Mammary epithelial cell (primary cell): ENCODE measurements at regions not wholly inside any gene's neighbourhood (a gene's known extent, or its start where the extent isn't known, plus 50 kb on each side); places are given as distances from the start of the nearest gene placed in this dataset.

Experiments used
- EZH2 ChIP-seq: IDR thresholded peaks from 2 replicates; pipeline ENCODE4 v1.6.1; 2012; ENCODE audit warnings: low read length, inconsistent platforms, borderline replicate concordance
- TF ChIP-seq, protein P1 (sequence below), 2 donors: IDR thresholded peaks in 1 of 2; conservative IDR thresholded peaks in 1 of 2; 2 replicates each; pipeline ENCODE4 v1.5.1; 2011 to 2012; ENCODE audit warnings: inconsistent platforms in 2 of 2, low read length in 2 of 2, mild to moderate bottlenecking in 2 of 2, control low read depth in 1 of 2, low read depth in 1 of 2; ENCODE audit not compliant: insufficient read depth in 1 of 2; ENCODE audit errors: extremely low read depth in 1 of 2

DNA sequence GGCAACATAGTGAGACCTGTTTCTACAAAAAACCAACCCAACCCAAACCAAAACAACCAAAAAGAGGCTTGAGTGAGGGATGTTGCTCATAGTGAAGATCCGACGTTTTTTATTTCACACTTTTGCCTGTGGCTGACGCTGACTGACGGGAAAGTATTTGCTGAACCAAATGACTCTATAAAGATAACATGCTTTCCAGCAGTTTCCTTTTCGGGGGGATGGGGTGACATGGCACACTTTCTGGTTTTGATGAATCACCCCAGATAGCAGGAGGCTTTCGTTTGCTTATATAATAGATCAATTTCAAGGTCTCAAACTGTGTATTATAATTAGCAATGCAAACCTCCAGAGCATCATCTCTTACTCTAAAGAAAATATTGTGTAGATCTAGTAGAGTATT lies 150.8 kb downstream of the AQP4 start:
- TF ChIP-seq, protein P1, sequence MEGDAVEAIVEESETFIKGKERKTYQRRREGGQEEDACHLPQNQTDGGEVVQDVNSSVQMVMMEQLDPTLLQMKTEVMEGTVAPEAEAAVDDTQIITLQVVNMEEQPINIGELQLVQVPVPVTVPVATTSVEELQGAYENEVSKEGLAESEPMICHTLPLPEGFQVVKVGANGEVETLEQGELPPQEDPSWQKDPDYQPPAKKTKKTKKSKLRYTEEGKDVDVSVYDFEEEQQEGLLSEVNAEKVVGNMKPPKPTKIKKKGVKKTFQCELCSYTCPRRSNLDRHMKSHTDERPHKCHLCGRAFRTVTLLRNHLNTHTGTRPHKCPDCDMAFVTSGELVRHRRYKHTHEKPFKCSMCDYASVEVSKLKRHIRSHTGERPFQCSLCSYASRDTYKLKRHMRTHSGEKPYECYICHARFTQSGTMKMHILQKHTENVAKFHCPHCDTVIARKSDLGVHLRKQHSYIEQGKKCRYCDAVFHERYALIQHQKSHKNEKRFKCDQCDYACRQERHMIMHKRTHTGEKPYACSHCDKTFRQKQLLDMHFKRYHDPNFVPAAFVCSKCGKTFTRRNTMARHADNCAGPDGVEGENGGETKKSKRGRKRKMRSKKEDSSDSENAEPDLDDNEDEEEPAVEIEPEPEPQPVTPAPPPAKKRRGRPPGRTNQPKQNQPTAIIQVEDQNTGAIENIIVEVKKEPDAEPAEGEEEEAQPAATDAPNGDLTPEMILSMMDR (conservative IDR thresholded peaks at IDR 0.05 in 1 of 2, IDR thresholded peaks at IDR 0.05 in 1 of 2; ENCODE audit: extremely low read depth in 1 of 2, insufficient read depth in 1 of 2, low read depth in 1 of 2, low read length in 2 of 2): no peak
- TF ChIP-seq EZH2: no peak
